GM23338 (cell line): ENCODE measurements at regions not wholly inside any gene's neighbourhood (a gene's known extent, or its start where the extent isn't known, plus 50 kb on each side); places are given as distances from the start of the nearest gene placed in this dataset.

ENCODE experiments used
- ATAC-seq: fragments of 200-7000 bp; cut with Tn5 transposase; 3 replicates; pipeline ENCODE4 v1.9.1; 2020
- DNase-seq: peaks from one replicate; pipeline ENCODE4 v3.0.0-alpha.2; 2015; ENCODE audit warnings: low spot score
- H2AFZ ChIP-seq: fragments of 200-600 bp; sonication (generic); 2 replicates; pipeline ENCODE4 v1.8.0; 2016; ENCODE audit warnings: antibody characterized with exemption, mild to moderate bottlenecking, moderate library complexity
- H3F3A ChIP-seq: fragments of 200-600 bp; sonication (generic); replicated peaks from 2 replicates; pipeline ENCODE4 v1.8.0; 2017; ENCODE audit warnings: antibody characterized with exemption, mixed run types, low read depth
- H3K27ac ChIP-seq: fragments of 200-600 bp; sonication (generic); 2 replicates; pipeline ENCODE4 v1.6.1; 2016; ENCODE audit warnings: low read depth
- H3K27me3 ChIP-seq: fragments of 200-600 bp; sonication (generic); 2 replicates; pipeline ENCODE4 v1.8.0; 2016; ENCODE audit warnings: mild to moderate bottlenecking, mixed run types, moderate library complexity; ENCODE audit not compliant: insufficient read depth
- H3K36me3 ChIP-seq: fragments of 200-600 bp; sonication (generic); 2 replicates; pipeline ENCODE4 v1.8.0; 2016; ENCODE audit warnings: mild to moderate bottlenecking; ENCODE audit not compliant: insufficient read depth
- H3K4me1 ChIP-seq: fragments of 200-600 bp; sonication (generic); 2 replicates; pipeline ENCODE4 v1.8.0; 2016; ENCODE audit warnings: mild to moderate bottlenecking, moderate library complexity; ENCODE audit not compliant: insufficient read depth
- H3K4me2 ChIP-seq: fragments of 200-600 bp; sonication (generic); 2 replicates; pipeline ENCODE4 v1.7.1; 2017; ENCODE audit warnings: mixed run types
- H3K4me3 ChIP-seq: fragments of 200-600 bp; sonication (generic); 2 replicates; pipeline ENCODE4 v1.6.1; 2016; ENCODE audit warnings: mixed run types
- H3K79me2 ChIP-seq: fragments of 200-600 bp; sonication (generic); replicated peaks from 2 replicates; pipeline ENCODE4 v1.8.0; 2017; ENCODE audit warnings: mild to moderate bottlenecking; ENCODE audit not compliant: insufficient read depth
- H3K9me2 ChIP-seq: fragments of 200-600 bp; sonication (generic); 2 replicates; pipeline ENCODE4 v1.8.0; 2017; ENCODE audit not compliant: insufficient read depth
- H4K20me1 ChIP-seq: fragments of 200-600 bp; sonication (generic); replicated peaks from 2 replicates; pipeline ENCODE4 v1.8.0; 2017; ENCODE audit warnings: mild to moderate bottlenecking; ENCODE audit not compliant: insufficient read depth
- H3K27ac Mint-ChIP-seq: 2 replicates; pipeline ENCODE4 v1.8.0; 2020; ENCODE audit warnings: inconsistent platforms, mild to moderate bottlenecking, moderate library complexity, mixed read lengths
- H3K27me3 Mint-ChIP-seq: 3 replicates; pipeline ENCODE4 v1.8.0; 2022; ENCODE audit warnings: low read depth, mild to moderate bottlenecking, moderate library complexity, mixed read lengths, inconsistent platforms; ENCODE audit not compliant: insufficient read depth, poor library complexity
- H3K36me3 Mint-ChIP-seq: 3 replicates; pipeline ENCODE4 v1.8.0; 2021; ENCODE audit warnings: low read depth, mild to moderate bottlenecking, inconsistent platforms, moderate library complexity, mixed read lengths
- H3K4me1 Mint-ChIP-seq: 3 replicates; pipeline ENCODE4 v1.8.0; 2020; ENCODE audit warnings: mild to moderate bottlenecking, inconsistent platforms, mixed read lengths
- H3K4me3 Mint-ChIP-seq: 3 replicates; pipeline ENCODE4 v1.8.0; 2021; ENCODE audit warnings: moderate library complexity, mild to moderate bottlenecking, inconsistent platforms, mixed read lengths
- H3K9me3 Mint-ChIP-seq: 3 replicates; pipeline ENCODE4 v1.8.0; 2020; ENCODE audit warnings: moderate library complexity, mild to moderate bottlenecking, inconsistent platforms, mixed read lengths
- CREB1 ChIP-seq: fragments of 250-450 bp; sonication (Bioruptor Pico); IDR thresholded peaks from 2 replicates; pipeline ENCODE4 v1.5.0; 2020; ENCODE audit warnings: low read depth, mild to moderate bottlenecking, moderate library complexity
- EZH2 ChIP-seq: fragments of 200-600 bp; sonication (generic); IDR thresholded peaks from one replicate; pipeline ENCODE4 v1.8.0; 2017; ENCODE audit warnings: antibody characterized with exemption, mild to moderate bottlenecking, low read depth; ENCODE audit not compliant: unreplicated experiment
- JUNB ChIP-seq: IDR thresholded peaks from one replicate; pipeline ENCODE4 v1.6.1; 2016; ENCODE audit warnings: antibody characterized with exemption; ENCODE audit not compliant: unreplicated experiment
- NANOG ChIP-seq: IDR thresholded peaks from 2 replicates; pipeline ENCODE4 v1.6.1; 2016; ENCODE audit warnings: antibody characterized with exemption, borderline replicate concordance
- POLR2AphosphoS5 ChIP-seq: IDR thresholded peaks from 2 replicates; pipeline ENCODE4 v1.6.1; 2016; ENCODE audit warnings: antibody characterized with exemption, low read depth
- STAT1 ChIP-seq: IDR thresholded peaks from one replicate; pipeline ENCODE4 v1.6.1; 2016; ENCODE audit warnings: antibody characterized with exemption; ENCODE audit not compliant: unreplicated experiment
- ZNF114 ChIP-seq: fragments of 250-450 bp; sonication (Bioruptor Pico); IDR thresholded peaks from 2 replicates; pipeline ENCODE4 v1.5.0; 2020; ENCODE audit warnings: mild to moderate bottlenecking, moderate library complexity
- ZNF331 ChIP-seq: fragments of 250-450 bp; sonication (Bioruptor Pico); IDR thresholded peaks from 2 replicates; pipeline ENCODE4 v1.5.0; 2020; ENCODE audit warnings: low read depth, mild to moderate bottlenecking, moderate library complexity
- TF ChIP-seq, protein P1 (sequence below): IDR thresholded peaks from one replicate; pipeline ENCODE4 v1.6.1; 2018; ENCODE audit warnings: antibody characterized with exemption; ENCODE audit not compliant: unreplicated experiment
- TF ChIP-seq, protein P2 (sequence below), 2 experiments: fragments of 200-600 bp in 1 of 2; sonication (generic) in 1 of 2; conservative IDR thresholded peaks; 2 replicates each; pipeline versions ENCODE4 v1.5.1 to v1.6.1; 2016 to 2017; ENCODE audit warnings: antibody characterized with exemption in 2 of 2, low read depth in 2 of 2, mild to moderate bottlenecking in 2 of 2, moderate library complexity in 1 of 2

DNA sequence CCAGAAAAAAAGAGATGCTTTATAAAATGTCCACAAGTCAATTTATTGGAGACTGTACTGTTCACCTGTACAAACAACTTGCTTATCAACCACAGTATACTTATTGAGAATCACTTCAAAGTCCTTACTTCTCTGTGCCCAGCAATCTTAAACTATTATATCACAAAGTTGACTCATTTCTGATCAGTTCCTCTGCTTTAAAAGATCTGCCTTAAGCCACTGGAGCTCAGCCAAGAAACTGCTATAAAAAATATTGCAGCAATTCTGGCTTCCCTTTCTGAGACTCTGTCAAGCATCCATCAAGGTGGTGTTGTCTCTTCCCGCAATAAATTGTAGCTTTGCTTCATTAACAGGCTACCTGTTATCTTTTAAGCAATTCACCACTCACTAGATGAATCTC lies 375.2 kb upstream of the SPHKAP start (continued):
- TF ChIP-seq, protein P1, sequence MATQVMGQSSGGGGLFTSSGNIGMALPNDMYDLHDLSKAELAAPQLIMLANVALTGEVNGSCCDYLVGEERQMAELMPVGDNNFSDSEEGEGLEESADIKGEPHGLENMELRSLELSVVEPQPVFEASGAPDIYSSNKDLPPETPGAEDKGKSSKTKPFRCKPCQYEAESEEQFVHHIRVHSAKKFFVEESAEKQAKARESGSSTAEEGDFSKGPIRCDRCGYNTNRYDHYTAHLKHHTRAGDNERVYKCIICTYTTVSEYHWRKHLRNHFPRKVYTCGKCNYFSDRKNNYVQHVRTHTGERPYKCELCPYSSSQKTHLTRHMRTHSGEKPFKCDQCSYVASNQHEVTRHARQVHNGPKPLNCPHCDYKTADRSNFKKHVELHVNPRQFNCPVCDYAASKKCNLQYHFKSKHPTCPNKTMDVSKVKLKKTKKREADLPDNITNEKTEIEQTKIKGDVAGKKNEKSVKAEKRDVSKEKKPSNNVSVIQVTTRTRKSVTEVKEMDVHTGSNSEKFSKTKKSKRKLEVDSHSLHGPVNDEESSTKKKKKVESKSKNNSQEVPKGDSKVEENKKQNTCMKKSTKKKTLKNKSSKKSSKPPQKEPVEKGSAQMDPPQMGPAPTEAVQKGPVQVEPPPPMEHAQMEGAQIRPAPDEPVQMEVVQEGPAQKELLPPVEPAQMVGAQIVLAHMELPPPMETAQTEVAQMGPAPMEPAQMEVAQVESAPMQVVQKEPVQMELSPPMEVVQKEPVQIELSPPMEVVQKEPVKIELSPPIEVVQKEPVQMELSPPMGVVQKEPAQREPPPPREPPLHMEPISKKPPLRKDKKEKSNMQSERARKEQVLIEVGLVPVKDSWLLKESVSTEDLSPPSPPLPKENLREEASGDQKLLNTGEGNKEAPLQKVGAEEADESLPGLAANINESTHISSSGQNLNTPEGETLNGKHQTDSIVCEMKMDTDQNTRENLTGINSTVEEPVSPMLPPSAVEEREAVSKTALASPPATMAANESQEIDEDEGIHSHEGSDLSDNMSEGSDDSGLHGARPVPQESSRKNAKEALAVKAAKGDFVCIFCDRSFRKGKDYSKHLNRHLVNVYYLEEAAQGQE, result no peak
- TF ChIP-seq EZH2, result no peak
- TF ChIP-seq ZNF114 (CRISPR knock-in tag), result no peak
- TF ChIP-seq, protein P2, sequence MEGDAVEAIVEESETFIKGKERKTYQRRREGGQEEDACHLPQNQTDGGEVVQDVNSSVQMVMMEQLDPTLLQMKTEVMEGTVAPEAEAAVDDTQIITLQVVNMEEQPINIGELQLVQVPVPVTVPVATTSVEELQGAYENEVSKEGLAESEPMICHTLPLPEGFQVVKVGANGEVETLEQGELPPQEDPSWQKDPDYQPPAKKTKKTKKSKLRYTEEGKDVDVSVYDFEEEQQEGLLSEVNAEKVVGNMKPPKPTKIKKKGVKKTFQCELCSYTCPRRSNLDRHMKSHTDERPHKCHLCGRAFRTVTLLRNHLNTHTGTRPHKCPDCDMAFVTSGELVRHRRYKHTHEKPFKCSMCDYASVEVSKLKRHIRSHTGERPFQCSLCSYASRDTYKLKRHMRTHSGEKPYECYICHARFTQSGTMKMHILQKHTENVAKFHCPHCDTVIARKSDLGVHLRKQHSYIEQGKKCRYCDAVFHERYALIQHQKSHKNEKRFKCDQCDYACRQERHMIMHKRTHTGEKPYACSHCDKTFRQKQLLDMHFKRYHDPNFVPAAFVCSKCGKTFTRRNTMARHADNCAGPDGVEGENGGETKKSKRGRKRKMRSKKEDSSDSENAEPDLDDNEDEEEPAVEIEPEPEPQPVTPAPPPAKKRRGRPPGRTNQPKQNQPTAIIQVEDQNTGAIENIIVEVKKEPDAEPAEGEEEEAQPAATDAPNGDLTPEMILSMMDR (conservative IDR thresholded peaks at IDR 0.05; ENCODE audit: low read depth in 2 of 2), result no peak

DNA sequence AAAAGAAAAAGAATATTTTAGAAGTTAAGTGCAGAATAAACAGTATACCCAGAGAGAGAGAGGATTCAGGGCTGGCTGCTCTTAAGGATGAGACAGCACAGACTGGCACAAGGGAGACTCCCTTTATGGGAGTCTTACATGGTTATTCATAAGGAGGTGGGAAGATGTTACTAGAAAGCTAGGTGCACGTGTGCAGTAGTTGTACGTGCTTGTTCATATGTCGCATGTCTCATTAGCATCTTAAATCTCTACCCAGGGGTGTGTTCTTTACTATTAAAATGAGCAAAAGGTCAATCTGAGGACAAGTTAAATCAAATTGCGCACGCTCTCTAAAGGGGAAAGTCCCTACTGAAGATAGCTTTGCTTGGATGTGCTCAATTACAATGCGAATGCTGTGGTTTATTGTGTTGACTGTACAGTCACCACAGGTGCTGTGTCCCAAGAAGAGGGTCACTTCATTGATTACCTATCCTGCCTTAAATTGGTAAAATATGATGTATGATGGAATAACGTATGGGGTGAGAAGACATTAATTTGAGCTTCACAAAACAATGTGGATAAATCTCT lies 368.0 kb upstream of the SPHKAP start:
- Histone ChIP-seq H2AFZ (no peak overlapping the region), H3K27ac (no peak overlapping the region), H3K9me2 (no peaks in the 10 kb centered on the region), H4K20me1 (no peaks in the 10 kb centered on the region), H3F3A (no peaks in the 10 kb centered on the region), H3K4me2 (no peak overlapping the region), H3K36me3 (no peaks in the 10 kb centered on the region), H3K4me3 (no peak overlapping the region), H3K27me3 (no peaks in the 10 kb centered on the region), H3K79me2 (no peaks in the 10 kb centered on the region), H3K4me1 (no peaks in the 10 kb centered on the region)
- H3K27me3 Mint-ChIP-seq, result peaks cover 4% of the 10 kb centered on the region
- ATAC-seq, result no peak
- peaks cover 20% of the 10 kb centered on the region for H3K9me3 Mint-ChIP-seq
- H3K36me3 Mint-ChIP-seq, result peaks cover 10% of the 10 kb centered on the region; the same call in 1 of the 3 replicates
- TF ChIP-seq JUNB (no peak), CREB1 (CRISPR knock-in tag) (no peak)
- H3K4me3 Mint-ChIP-seq, result no peak overlapping the region
- H3K27ac Mint-ChIP-seq, result no peak overlapping the region
- no peaks in the 10 kb centered on the region for H3K4me1 Mint-ChIP-seq
- no peak for DNase-seq

DNA sequence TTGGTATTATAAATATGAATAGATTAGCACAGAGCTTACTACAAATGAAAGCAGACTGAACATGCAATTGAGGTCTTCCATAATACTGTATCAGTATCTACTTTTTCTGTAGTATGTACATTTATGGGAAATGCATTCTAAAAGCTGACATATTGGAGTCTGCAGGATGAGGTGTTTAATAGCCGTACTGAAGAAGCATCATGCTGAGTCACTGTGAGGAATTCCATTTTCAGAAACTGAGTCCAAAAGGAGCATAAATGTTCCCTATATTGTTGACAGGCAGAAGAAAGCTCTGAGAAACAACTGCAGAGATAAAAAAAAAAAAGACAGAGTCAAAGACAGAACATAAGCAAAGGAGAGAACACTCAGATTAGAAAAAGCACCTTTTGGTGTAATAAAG lies 366.7 kb upstream of the SPHKAP start:
- Histone ChIP-seq H3K4me2 (no peak overlapping the region), H4K20me1 (no peaks in the 10 kb centered on the region), H3F3A (no peaks in the 10 kb centered on the region), H3K27ac (no peak overlapping the region), H3K4me1 (no peaks in the 10 kb centered on the region), H3K27me3 (no peaks in the 10 kb centered on the region), H3K79me2 (no peaks in the 10 kb centered on the region), H3K4me3 (no peak overlapping the region), H3K36me3 (no peaks in the 10 kb centered on the region), H3K9me2 (peaks cover 3% of the 10 kb centered on the region; the same call in 1 of the 2 replicates), H2AFZ (no peak overlapping the region)
- H3K4me3 Mint-ChIP-seq, result no peak overlapping the region
- ATAC-seq (no peak), DNase-seq (no peak)
- peaks cover 10% of the 10 kb centered on the region; the same call in 1 of the 3 replicates for H3K36me3 Mint-ChIP-seq
- no peak overlapping the region for H3K27ac Mint-ChIP-seq
- H3K9me3 Mint-ChIP-seq, result peaks cover 18% of the 10 kb centered on the region
- H3K27me3 Mint-ChIP-seq, result peaks cover 4% of the 10 kb centered on the region
- no peaks in the 10 kb centered on the region for H3K4me1 Mint-ChIP-seq
- TF ChIP-seq ZNF331 (no peak), POLR2AphosphoS5 (no peak), NANOG (no peak), STAT1 (no peak), EZH2 (no peak)
- TF ChIP-seq, protein P2 (conservative IDR thresholded peaks at IDR 0.05; ENCODE audit: low read depth in 2 of 2), result no peak
